Dendritic cell treated with granulocyte-macrophage colony-stimulating factor and Interleukin-4, amounts not matched to agents 40 ng/mL and 50 ng/mL, for 4 days (primary cell): ENCODE measurements at regions not wholly inside any gene's neighbourhood (a gene's known extent, or its start where the extent isn't known, plus 50 kb on each side); places are given as distances from the start of the nearest gene placed in this dataset.

ENCODE experiments used
- H3K27ac Mint-ChIP-seq: one replicate; pipeline ENCODE4 v1.8.0; 2022; ENCODE audit warnings: mild to moderate bottlenecking, mixed read lengths
- H3K27me3 Mint-ChIP-seq: one replicate; pipeline ENCODE4 v1.8.0; 2022; ENCODE audit warnings: mild to moderate bottlenecking, mixed read lengths
- H3K36me3 Mint-ChIP-seq: one replicate; pipeline ENCODE4 v1.8.0; 2022; ENCODE audit warnings: low read depth, mixed read lengths
- H3K4me1 Mint-ChIP-seq: one replicate; pipeline ENCODE4 v1.8.0; 2022; ENCODE audit warnings: low read depth, mixed read lengths
- H3K4me3 Mint-ChIP-seq: one replicate; pipeline ENCODE4 v1.8.0; 2022; ENCODE audit warnings: mild to moderate bottlenecking, moderate library complexity, mixed read lengths
- H3K9me3 Mint-ChIP-seq: one replicate; pipeline ENCODE4 v1.8.0; 2022; ENCODE audit warnings: mixed read lengths
- intact Hi-C: fragments of 100-400 bp; cut with micrococcal nuclease; formaldehyde crosslinking; loops from one replicate; pipeline ENCODE4 v1.15.0; 2022

DNA sequence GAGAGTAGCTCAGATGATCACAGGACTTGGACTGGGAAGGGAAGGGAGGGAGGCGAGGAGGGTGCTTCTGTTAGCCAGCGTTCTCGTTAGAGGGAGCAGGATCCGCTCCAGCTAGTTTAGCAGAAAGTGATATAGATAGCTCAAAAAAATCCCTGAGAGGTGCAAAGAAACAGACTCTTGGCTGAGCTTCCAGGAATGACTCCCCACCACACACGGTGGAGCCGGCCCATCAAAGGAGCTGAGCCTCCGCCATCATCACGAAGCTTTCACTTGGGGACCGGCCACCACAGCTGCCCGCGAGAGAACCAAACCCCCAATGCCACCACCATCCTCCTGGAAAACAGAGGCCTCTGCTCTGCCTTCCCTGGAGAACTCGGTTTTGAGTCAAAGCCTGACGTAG lies 124.6 kb upstream of the BCL2L14 start:
- intact Hi-C loops: no loop called here
- peaks cover 19% of the 10 kb centered on the region for H3K27me3 Mint-ChIP-seq
- no peaks in the 10 kb centered on the region for H3K9me3 Mint-ChIP-seq
- peaks cover 6% of the 10 kb centered on the region for H3K4me1 Mint-ChIP-seq
- H3K4me3 Mint-ChIP-seq: no peak overlapping the region
- no peak overlapping the region for H3K27ac Mint-ChIP-seq
- H3K36me3 Mint-ChIP-seq: no peaks in the 10 kb centered on the region

DNA sequence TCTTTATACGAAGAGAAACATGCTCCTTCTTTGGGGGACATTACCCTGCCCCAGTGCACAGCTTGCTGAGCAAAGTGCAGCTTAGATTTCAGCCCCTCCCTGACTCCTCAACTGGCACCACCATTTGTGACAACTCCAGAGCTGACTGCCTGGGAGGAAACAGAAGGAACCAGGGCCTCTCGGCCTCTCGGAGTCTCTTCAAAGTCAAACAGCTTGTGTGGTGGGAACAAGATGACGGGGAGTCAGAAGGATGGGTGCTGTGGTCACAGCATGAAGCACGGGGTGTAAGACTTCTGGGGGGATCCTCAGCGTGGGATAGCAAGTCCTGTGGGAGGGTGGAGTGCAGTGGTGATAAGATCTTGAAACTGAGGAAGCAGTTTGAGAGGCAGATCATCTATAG lies 123.5 kb upstream of the BCL2L14 start:
- H3K36me3 Mint-ChIP-seq: no peaks in the 10 kb centered on the region
- H3K4me3 Mint-ChIP-seq: no peak overlapping the region
- intact Hi-C loops: no loop called here
- H3K4me1 Mint-ChIP-seq: peaks cover 6% of the 10 kb centered on the region
- no peak overlapping the region for H3K27ac Mint-ChIP-seq
- peaks cover 19% of the 10 kb centered on the region for H3K27me3 Mint-ChIP-seq
- no peaks in the 10 kb centered on the region for H3K9me3 Mint-ChIP-seq

- no peak overlapping the region for H3K4me3 Mint-ChIP-seq
- peaks cover 15% of the 10 kb centered on the region for H3K4me1 Mint-ChIP-seq
- no peaks in the 10 kb centered on the region for H3K9me3 Mint-ChIP-seq
- intact Hi-C loops: no loop called here
- peaks cover 19% of the 10 kb centered on the region for H3K27me3 Mint-ChIP-seq
- no peaks in the 10 kb centered on the region for H3K36me3 Mint-ChIP-seq
- no peak overlapping the region for H3K27ac Mint-ChIP-seq
Measured at GRCh38 chr12:11949738-11950411, 120.9 kb upstream of the BCL2L14 start.

- H3K27me3 Mint-ChIP-seq: peaks cover 20% of the 10 kb centered on the region
- intact Hi-C loops: no loop called here
- no peaks in the 10 kb centered on the region for H3K36me3 Mint-ChIP-seq
- H3K4me1 Mint-ChIP-seq: peaks cover 15% of the 10 kb centered on the region
- H3K27ac Mint-ChIP-seq: no peak overlapping the region
- no peaks in the 10 kb centered on the region for H3K9me3 Mint-ChIP-seq
- H3K4me3 Mint-ChIP-seq: no peak overlapping the region
Measured at GRCh38 chr12:11951209-11951608, 119.5 kb upstream of the BCL2L14 start.

GRCh38 chr12:11953523-11953922 lies 117.2 kb upstream of the BCL2L14 start:
- H3K4me1 Mint-ChIP-seq: peaks cover 17% of the 10 kb centered on the region
- no peaks in the 10 kb centered on the region for H3K9me3 Mint-ChIP-seq
- H3K27me3 Mint-ChIP-seq: peaks cover 16% of the 10 kb centered on the region
- H3K4me3 Mint-ChIP-seq: no peak overlapping the region
- intact Hi-C loops: no loop called here
- H3K27ac Mint-ChIP-seq: no peak overlapping the region
- H3K36me3 Mint-ChIP-seq: no peaks in the 10 kb centered on the region

DNA sequence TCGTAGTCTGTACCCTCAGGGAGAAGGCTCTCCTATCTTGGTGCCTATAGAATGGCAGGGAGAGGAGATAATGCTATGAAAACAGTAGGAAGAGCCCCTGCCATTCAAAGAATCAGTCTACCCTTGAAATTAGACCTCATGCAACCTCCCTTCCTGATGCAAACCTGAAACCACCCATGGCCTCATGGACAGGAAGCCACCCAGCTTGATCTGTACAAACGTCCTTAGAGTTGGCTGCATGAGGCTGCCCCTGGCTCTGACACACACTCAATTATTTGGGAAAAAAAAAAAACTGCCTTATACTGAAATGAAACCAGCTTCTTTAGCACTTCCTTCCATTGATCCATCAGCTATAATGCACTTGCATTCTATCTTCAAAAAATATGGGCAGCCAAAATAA lies 116.6 kb upstream of the BCL2L14 start:
- no peaks in the 10 kb centered on the region for H3K36me3 Mint-ChIP-seq
- H3K4me3 Mint-ChIP-seq: no peak overlapping the region
- no peak overlapping the region for H3K27ac Mint-ChIP-seq

DNA sequence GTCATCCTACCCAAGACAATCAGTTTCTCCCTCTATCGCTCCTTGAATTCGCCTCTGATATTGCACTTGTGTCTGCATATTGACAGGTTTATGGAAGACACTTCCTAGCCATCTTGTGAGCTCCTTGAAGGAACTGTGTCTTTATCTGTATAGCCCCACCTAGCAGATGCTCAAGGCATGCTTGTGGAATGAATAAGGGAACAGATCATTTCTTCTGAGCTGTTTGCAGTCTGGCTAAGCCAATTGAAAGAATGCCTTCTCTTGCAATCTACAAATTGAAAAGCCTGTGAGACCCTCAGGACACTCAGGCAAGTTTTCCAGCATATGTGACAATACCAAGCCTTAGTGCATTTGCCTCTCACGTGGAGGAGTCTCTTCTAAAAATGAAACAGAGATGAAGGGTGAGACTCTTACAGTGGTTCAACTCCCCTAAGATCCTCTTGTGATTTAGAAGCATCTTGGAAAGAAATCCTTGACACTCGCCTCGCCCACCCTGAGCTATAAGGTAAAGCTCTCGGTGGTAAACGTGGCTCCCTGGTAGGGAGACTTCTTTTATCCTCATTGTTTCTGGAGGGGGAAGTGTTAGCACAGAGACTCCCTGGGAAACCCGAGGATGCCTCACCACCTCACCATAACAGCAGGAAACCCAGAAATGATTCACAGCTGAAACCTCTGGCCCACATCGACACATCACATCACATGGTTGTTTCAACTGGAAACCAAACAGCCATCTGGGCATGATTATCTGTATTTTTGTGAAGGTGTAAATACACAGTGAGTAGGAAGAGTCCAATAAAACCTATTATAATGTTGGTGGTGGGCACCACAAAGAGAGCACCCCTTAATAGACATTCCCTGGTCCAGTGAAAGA lies 112.3 kb upstream of the BCL2L14 start:
- intact Hi-C loops: no loop called here
- no peaks in the 10 kb centered on the region for H3K9me3 Mint-ChIP-seq
- H3K27me3 Mint-ChIP-seq: peaks cover 5% of the 10 kb centered on the region
- peak overlapping the region; percentile 50 for H3K27ac Mint-ChIP-seq
- no peak overlapping the region for H3K4me3 Mint-ChIP-seq
- no peaks in the 10 kb centered on the region for H3K36me3 Mint-ChIP-seq
- peaks cover 42% of the 10 kb centered on the region for H3K4me1 Mint-ChIP-seq

More for the DNA sequence above, 116.6 kb upstream of the BCL2L14 start:
- peaks cover 24% of the 10 kb centered on the region for H3K4me1 Mint-ChIP-seq
- H3K27me3 Mint-ChIP-seq: peaks cover 11% of the 10 kb centered on the region
- intact Hi-C loops: no loop called here
- H3K9me3 Mint-ChIP-seq: no peaks in the 10 kb centered on the region

- intact Hi-C loops: no loop called here
Measured at GRCh38 chr12:11959117-11959823, 111.5 kb upstream of the BCL2L14 start.

DNA sequence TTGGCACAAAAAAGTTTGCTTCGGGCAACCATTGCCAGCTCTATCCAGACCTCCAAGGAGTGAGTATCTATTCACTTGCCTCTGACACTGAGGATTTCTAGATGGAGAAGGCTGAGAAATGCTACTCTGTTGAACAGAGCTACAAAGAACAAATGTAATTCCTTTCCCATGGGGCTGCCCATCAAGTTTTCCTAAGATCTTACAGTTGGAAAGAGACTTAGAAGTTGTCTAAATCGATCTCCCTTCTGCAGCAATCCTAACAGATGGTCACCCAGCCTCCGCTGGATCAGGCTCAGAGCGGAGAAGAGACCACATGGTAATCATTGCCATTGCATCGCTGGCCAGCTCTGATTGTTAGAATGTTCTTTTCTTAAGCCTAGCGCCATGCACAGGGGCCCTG lies 110.1 kb upstream of the BCL2L14 start:
- no peaks in the 10 kb centered on the region for H3K36me3 Mint-ChIP-seq
- peaks cover 43% of the 10 kb centered on the region for H3K4me1 Mint-ChIP-seq

More at GRCh38 chr12:11959117-11959823, 111.5 kb upstream of the BCL2L14 start:
- peak overlapping the region; percentile 50 for H3K27ac Mint-ChIP-seq
- H3K36me3 Mint-ChIP-seq: no peaks in the 10 kb centered on the region
- peaks cover 5% of the 10 kb centered on the region for H3K27me3 Mint-ChIP-seq
- H3K4me1 Mint-ChIP-seq: peaks cover 45% of the 10 kb centered on the region
- H3K4me3 Mint-ChIP-seq: no peak overlapping the region
- H3K9me3 Mint-ChIP-seq: no peaks in the 10 kb centered on the region

GRCh38 chr12:11961686-11962085 lies 109.1 kb upstream of the BCL2L14 start:
- no peak overlapping the region for H3K27ac Mint-ChIP-seq
- H3K9me3 Mint-ChIP-seq: no peaks in the 10 kb centered on the region
- H3K27me3 Mint-ChIP-seq: no peaks in the 10 kb centered on the region
- peaks cover 54% of the 10 kb centered on the region for H3K4me1 Mint-ChIP-seq
- intact Hi-C loops: no loop called here
- H3K4me3 Mint-ChIP-seq: no peak overlapping the region
- no peaks in the 10 kb centered on the region for H3K36me3 Mint-ChIP-seq

More for the DNA sequence above, 110.1 kb upstream of the BCL2L14 start:
- intact Hi-C loops: no loop called here
- H3K4me3 Mint-ChIP-seq: no peak overlapping the region
- H3K27me3 Mint-ChIP-seq: peaks cover 3% of the 10 kb centered on the region
- no peaks in the 10 kb centered on the region for H3K9me3 Mint-ChIP-seq
- no peak overlapping the region for H3K27ac Mint-ChIP-seq

DNA sequence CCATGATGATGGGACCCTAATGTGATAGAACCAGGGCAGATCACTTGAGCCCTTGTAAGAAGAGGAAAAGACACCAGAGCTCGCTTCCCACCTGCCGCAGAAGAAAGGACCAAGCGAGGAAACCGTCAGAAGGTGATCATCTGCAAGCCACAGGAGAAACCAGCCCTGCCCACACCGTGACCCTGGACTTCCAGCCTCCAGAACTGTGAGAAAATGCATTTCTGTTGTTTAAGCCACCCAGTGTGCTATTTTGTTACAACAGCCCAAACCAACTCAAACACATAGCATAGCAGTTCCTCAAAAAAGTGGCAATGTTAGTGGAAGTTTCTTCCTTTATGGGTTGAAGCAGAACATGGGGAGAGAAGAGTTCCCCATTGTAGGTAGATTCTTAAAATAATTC lies 107.9 kb upstream of the BCL2L14 start:
- Mint-ChIP-seq H3K9me3 (no peaks in the 10 kb centered on the region), H3K36me3 (no peaks in the 10 kb centered on the region), H3K4me1 (peaks cover 59% of the 10 kb centered on the region), H3K27ac (no peak overlapping the region), H3K27me3 (no peaks in the 10 kb centered on the region), H3K4me3 (no peak overlapping the region)
- intact Hi-C loops: no loop called here

GRCh38 chr12:11963841-11964471 lies 106.8 kb upstream of the BCL2L14 start:
- intact Hi-C loops: no loop called here
- peaks cover 51% of the 10 kb centered on the region for H3K4me1 Mint-ChIP-seq
- no peaks in the 10 kb centered on the region for H3K36me3 Mint-ChIP-seq
- no peaks in the 10 kb centered on the region for H3K9me3 Mint-ChIP-seq
- no peaks in the 10 kb centered on the region for H3K27me3 Mint-ChIP-seq
- no peak overlapping the region for H3K4me3 Mint-ChIP-seq
- H3K27ac Mint-ChIP-seq: no peak overlapping the region

DNA sequence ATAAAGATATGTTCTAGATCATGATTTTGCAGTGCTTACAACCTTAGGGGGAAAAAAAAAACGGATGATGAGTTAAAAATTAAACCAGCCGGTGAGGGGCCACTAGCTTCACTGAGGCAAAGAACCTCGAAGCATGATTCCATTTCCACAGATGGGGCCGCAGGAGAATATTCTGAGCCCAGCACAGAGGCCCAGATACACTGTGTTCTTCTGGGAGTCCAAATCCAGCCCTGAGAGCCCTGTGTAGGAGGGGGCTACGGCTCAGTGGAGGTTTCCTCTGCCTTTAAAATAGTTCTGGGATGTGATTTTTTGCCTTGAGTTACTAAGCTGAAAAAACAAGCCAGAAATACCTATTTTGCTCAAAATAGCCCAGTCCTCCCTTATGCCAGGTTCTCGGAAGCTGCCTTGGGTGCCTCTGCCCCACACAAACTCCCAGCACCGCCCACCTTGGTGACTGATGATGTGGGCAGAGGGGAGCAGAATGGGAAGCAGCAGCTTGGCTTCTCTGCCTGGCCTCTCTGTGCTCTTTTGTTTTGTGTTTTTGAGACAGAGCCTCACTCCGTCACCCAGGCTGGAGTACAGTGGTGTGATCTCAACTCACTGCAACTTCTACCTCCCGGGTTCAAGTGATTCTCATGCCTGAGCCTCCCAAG lies 105.4 kb upstream of the BCL2L14 start:
- no peaks in the 10 kb centered on the region for H3K9me3 Mint-ChIP-seq
- intact Hi-C loops: no loop called here
- H3K4me1 Mint-ChIP-seq: peaks cover 42% of the 10 kb centered on the region
- H3K4me3 Mint-ChIP-seq: no peak overlapping the region
- no peak overlapping the region for H3K27ac Mint-ChIP-seq
- no peaks in the 10 kb centered on the region for H3K27me3 Mint-ChIP-seq
- H3K36me3 Mint-ChIP-seq: no peaks in the 10 kb centered on the region
